Activated CD4-positive, alpha-beta memory T cell treated with anti-CD3 and anti-CD28 coated beads, Interleukin-2, amount 10 ng/mL, durations not matched to agents 7 days and 5 days (primary cell): ENCODE measurements at regions not wholly inside any gene's neighbourhood (a gene's known extent, or its start where the extent isn't known, plus 50 kb on each side); places are given as distances from the start of the nearest gene placed in this dataset.

Experiments used
- CTCF ChIA-PET: fragments of 350-600 bp; sonication (Branson Sonifier 250); formaldehyde crosslinking; loops from one replicate; lab custom pipeline; 2021; ENCODE audit warnings: antibody characterized with exemption, inconsistent platforms; lab: Charles Lee
- POLR2A ChIA-PET: fragments of 350-600 bp; sonication (Branson Sonifier 250); formaldehyde crosslinking; loops from one replicate; lab custom pipeline; 2021; ENCODE audit warnings: antibody characterized with exemption; lab: Charles Lee
- DNase-seq: peaks from one replicate; pipeline ENCODE4 v3.0.0-alpha.2; 2020
- H3K27ac Mint-ChIP-seq: one replicate; pipeline ENCODE4 v1.8.0; 2021; ENCODE audit warnings: mild to moderate bottlenecking, mixed read lengths
- H3K27me3 Mint-ChIP-seq: one replicate; pipeline ENCODE4 v1.8.0; 2021; ENCODE audit warnings: mixed read lengths
- H3K36me3 Mint-ChIP-seq: one replicate; pipeline ENCODE4 v1.8.0; 2021; ENCODE audit warnings: low read depth, mixed read lengths
- H3K4me1 Mint-ChIP-seq: one replicate; pipeline ENCODE4 v1.8.0; 2021; ENCODE audit warnings: mixed read lengths
- H3K4me3 Mint-ChIP-seq: one replicate; pipeline ENCODE4 v1.8.0; 2021; ENCODE audit warnings: mild to moderate bottlenecking, mixed read lengths
- H3K9me3 Mint-ChIP-seq: one replicate; pipeline ENCODE4 v1.8.0; 2021; ENCODE audit warnings: mixed read lengths

GRCh38 chr22:46088541-46089311, 61.6 kb upstream of the PPARA start:
- no peaks in the 10 kb centered on the region for H3K9me3 Mint-ChIP-seq
- H3K36me3 Mint-ChIP-seq, result no peaks in the 10 kb centered on the region
- no peak overlapping the region for H3K27ac Mint-ChIP-seq
- H3K4me3 Mint-ChIP-seq, result no peak overlapping the region
- H3K27me3 Mint-ChIP-seq, result no peaks in the 10 kb centered on the region
- ChIA-PET CTCF (interaction anchor here (1.2 kb wide), 1 partner anchor 28 kb away, joined by 3 read pairs; no protein-coding TSS in a partner anchor), POLR2A (no interaction called here)
- H3K4me1 Mint-ChIP-seq, result peaks cover 10% of the 10 kb centered on the region
- no peak for DNase-seq

DNA sequence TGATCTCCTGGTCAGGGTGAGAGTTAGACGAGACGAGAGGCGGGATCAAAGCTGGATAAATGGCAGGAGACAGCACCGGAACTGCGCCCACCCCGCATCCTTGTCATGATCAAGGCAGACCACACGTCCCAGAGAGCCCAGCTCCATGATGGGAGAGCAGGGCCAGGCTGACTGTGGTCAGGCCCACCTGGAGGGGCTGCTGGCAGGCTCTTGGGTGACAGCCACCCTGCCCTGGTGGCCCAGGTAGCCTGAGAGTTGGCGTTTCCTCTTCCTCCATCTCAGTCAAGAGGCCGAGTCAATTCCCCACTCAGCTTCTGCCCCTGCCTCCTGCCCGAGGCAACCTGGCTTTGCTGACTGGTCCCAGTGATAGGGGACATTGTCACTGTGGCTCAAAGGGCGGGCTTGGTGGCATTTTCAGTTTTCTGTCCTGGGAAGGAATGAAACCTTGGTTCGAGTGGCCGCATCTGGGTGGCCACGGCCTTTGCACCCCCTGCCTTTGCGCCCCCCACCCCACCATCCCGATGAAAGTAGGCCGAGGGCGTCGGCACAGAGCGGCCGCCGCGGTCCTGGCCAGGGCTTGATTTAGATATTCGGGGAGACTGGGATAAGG, 60.8 kb upstream of the PPARA start:
- H3K36me3 Mint-ChIP-seq, result no peaks in the 10 kb centered on the region
- no peaks in the 10 kb centered on the region for H3K27me3 Mint-ChIP-seq
- no peak overlapping the region for H3K4me3 Mint-ChIP-seq
- H3K4me1 Mint-ChIP-seq, result peaks cover 10% of the 10 kb centered on the region
- DNase-seq, result no peak
- ChIA-PET POLR2A (no interaction called here), CTCF (interaction anchor here (1.2 kb wide), 1 partner anchor 27 kb away, joined by 3 read pairs; no protein-coding TSS in a partner anchor)
- no peak overlapping the region for H3K27ac Mint-ChIP-seq
- H3K9me3 Mint-ChIP-seq, result no peaks in the 10 kb centered on the region

DNA sequence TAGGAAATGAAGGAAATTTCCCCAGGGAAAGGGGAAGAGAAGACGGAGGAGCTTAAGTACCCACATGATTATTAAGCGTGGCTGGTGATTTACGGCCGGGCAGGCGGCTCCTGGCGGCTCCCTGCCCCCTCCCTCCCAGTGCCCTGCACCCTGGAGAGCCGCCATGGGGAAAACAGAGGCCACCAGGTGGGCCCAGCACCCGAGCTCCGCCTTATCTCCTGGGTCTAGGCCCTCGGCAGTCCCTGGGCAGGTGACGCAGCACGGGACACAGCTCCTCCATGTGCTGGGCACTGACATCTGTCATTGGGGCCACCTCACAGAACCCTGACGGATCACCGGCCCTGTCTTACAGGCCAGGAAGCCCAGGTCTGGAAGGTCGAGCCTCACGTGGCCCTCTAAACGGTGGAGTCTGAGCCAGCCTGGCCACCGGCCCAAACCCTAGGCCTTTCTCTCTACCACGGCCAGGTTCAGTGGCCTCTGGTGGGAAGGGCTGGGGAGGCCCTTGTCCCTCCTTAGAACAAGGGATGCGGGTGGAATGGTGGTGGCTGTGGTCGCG, 60.2 kb upstream of the PPARA start:
- Mint-ChIP-seq H3K9me3 (no peaks in the 10 kb centered on the region), H3K4me3 (no peak overlapping the region), H3K4me1 (peaks cover 10% of the 10 kb centered on the region), H3K36me3 (no peaks in the 10 kb centered on the region), H3K27ac (no peak overlapping the region), H3K27me3 (no peaks in the 10 kb centered on the region)
- ChIA-PET POLR2A (no interaction called here), CTCF (no interaction called here)
- DNase-seq, result no peak

GRCh38 chr22:46090631-46091201, 59.6 kb upstream of the PPARA start:
- Mint-ChIP-seq H3K4me3 (no peak overlapping the region), H3K9me3 (no peaks in the 10 kb centered on the region), H3K27ac (no peak overlapping the region), H3K4me1 (peaks cover 10% of the 10 kb centered on the region), H3K27me3 (no peaks in the 10 kb centered on the region), H3K36me3 (no peaks in the 10 kb centered on the region)
- no peak for DNase-seq
- ChIA-PET POLR2A (no interaction called here), CTCF (no interaction called here)

GRCh38 chr22:46091277-46091977, 58.9 kb upstream of the PPARA start:
- Mint-ChIP-seq H3K36me3 (no peaks in the 10 kb centered on the region), H3K4me3 (no peak overlapping the region), H3K27ac (no peak overlapping the region), H3K27me3 (no peaks in the 10 kb centered on the region), H3K9me3 (no peaks in the 10 kb centered on the region), H3K4me1 (peaks cover 10% of the 10 kb centered on the region)
- ChIA-PET CTCF (interaction anchor here (0.9 kb wide), 1 partner anchor 85 kb away, joined by 4 read pairs; no protein-coding TSS in a partner anchor), POLR2A (no interaction called here)
- DNase-seq, result no peak

DNA sequence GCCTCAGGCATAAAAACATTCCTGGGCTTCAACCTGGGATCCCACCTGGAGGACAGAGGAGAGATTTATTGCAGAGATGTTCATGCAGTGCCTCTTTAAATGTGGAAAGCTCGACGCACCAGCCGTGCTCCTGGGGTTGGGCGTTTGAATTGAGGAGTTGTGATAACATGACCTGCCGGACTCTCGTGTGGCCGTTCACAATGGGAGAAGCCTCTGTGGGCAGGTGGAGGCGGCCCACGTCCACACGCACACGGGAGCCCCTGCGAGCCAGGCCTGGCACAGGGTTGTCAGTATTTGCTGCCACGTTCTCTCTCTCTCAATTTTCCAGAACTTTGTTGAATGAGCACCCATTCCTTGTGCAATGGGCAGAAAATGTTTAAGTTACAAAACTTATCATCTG, 58.3 kb upstream of the PPARA start:
- Mint-ChIP-seq H3K36me3 (no peaks in the 10 kb centered on the region), H3K4me3 (no peak overlapping the region), H3K27ac (no peak overlapping the region), H3K9me3 (no peaks in the 10 kb centered on the region), H3K4me1 (peaks cover 10% of the 10 kb centered on the region), H3K27me3 (no peaks in the 10 kb centered on the region)
- DNase-seq, result no peak
- ChIA-PET CTCF (interaction anchor here (0.9 kb wide), 1 partner anchor 86 kb away, joined by 4 read pairs; no protein-coding TSS in a partner anchor), POLR2A (no interaction called here)

DNA sequence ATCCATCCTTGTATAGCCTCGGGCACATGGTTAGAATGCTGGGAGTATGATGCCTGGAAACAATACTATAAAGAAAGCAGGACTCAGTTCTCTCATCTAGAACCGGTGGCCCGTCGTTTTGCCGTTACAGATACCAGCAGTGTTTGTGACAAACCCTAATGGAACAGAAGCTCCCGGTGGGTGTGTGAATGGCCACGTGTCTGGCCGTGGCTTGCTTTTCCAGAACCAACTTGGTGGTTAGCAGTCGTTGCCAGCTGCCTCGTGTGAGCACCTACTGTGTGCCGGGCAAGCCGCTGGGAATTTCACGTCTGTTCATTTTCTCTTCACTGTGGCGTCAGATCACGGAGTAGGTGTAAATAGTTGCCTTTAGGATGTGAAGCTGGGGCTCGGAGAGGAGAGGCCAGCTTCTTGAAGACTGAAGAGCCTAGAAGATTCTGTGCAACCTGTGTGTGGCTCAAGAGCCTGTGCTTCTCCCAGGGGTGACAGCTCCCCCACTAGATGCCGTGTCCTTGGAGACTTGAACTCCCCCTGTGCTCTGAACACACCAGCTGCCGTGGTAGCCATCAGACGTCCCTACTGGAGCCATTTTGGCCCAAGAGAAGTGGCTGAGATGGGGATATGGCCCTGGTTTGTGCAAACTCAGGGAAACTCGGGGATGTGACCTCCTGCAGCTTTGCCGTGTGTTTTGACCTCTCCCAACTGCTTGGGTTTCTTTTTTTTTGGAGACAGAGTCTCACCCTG, 57.5 kb upstream of the PPARA start:
- no peak for DNase-seq
- Mint-ChIP-seq H3K9me3 (no peaks in the 10 kb centered on the region), H3K27ac (no peak overlapping the region), H3K4me1 (peaks cover 10% of the 10 kb centered on the region), H3K4me3 (no peak overlapping the region), H3K27me3 (no peaks in the 10 kb centered on the region), H3K36me3 (no peaks in the 10 kb centered on the region)
- ChIA-PET CTCF (no interaction called here), POLR2A (no interaction called here)

DNA sequence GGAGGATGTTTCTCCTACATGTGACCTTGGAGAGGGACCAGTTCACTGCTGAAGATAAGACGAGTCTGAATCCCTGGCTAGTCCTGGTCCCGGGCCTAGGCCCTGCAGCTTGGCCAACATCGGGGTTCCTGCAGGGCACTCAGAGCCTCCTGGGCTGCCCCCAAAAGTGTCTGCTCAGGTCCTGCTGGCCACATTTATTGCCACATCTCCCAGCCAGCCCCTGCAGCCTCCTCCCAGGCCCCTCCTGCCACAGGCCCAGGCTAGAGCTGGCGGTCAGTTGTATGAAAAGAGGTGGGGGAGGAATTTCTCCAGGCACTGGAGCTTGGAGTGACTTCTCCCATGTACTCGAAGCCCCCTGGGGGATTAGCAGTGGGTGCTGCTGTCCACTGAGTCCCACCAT, 56.5 kb upstream of the PPARA start:
- Mint-ChIP-seq H3K4me3 (no peak overlapping the region), H3K27me3 (no peaks in the 10 kb centered on the region), H3K36me3 (no peaks in the 10 kb centered on the region), H3K27ac (no peak overlapping the region), H3K4me1 (peaks cover 10% of the 10 kb centered on the region), H3K9me3 (no peaks in the 10 kb centered on the region)
- ChIA-PET CTCF (interaction anchor here (1.1 to 1.6 kb wide), 2 partner anchors 23 to 88 kb away, joined by 3 to 5 read pairs; no protein-coding TSS in a partner anchor), POLR2A (no interaction called here)
- DNase-seq, result no peak

DNA sequence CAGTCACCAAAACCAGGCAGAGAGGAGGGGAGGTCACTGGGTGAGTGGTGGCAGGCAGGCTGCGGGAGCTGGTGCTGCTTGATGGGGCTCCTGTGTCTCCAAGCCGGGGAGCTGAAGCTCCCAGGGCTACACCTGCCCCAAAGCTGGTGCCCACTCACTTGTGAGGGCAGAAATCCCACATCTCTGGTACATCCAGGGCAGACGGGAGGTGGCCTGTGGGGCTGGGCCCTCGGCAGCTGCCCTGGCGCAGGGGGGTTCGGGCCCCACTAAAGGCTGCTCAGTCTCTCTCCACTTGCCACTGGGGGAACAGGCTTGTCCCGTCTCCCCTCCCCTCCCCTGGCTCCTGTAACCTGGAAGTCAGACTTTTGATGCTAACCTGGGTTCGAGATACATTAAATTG, 55.6 kb upstream of the PPARA start:
- H3K4me3 Mint-ChIP-seq, result no peak overlapping the region
- H3K27ac Mint-ChIP-seq, result no peak overlapping the region
- CTCF ChIA-PET, result interaction anchor here (1.1 to 1.6 kb wide), 2 partner anchors 22 to 89 kb away, joined by 3 to 5 read pairs; no protein-coding TSS in a partner anchor
- no peaks in the 10 kb centered on the region for H3K27me3 Mint-ChIP-seq
- no peaks in the 10 kb centered on the region for H3K36me3 Mint-ChIP-seq
- POLR2A ChIA-PET, result no interaction called here
- H3K9me3 Mint-ChIP-seq, result no peaks in the 10 kb centered on the region
- no peak for DNase-seq
- H3K4me1 Mint-ChIP-seq, result peaks cover 10% of the 10 kb centered on the region

DNA sequence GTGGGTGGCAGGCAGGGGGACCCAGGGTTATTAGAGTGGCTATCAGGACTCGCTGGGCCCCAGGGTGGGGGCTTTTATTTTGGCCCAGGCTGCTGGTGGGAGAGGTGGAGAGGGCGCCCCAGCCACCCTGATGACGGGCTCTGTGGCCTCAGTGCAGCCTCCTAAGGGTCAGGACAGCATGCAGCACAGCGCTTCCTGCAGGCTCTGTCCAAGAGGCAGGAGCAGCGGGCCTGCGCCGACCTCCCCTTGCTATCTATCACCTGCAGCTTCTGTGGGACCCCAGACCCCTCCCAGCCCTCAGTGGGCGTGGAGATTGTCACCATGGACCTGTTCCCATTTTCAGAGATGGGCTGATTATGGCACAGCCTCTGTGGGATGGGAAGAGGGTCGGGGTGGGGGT, 54.3 kb upstream of the PPARA start:
- CTCF ChIA-PET, result no interaction called here
- H3K4me3 Mint-ChIP-seq, result no peak overlapping the region
- no peak overlapping the region for H3K27ac Mint-ChIP-seq
- DNase-seq, result no peak
- no peaks in the 10 kb centered on the region for H3K27me3 Mint-ChIP-seq
- POLR2A ChIA-PET, result no interaction called here
- H3K4me1 Mint-ChIP-seq, result peaks cover 5% of the 10 kb centered on the region
- H3K9me3 Mint-ChIP-seq, result no peaks in the 10 kb centered on the region
- no peaks in the 10 kb centered on the region for H3K36me3 Mint-ChIP-seq

DNA sequence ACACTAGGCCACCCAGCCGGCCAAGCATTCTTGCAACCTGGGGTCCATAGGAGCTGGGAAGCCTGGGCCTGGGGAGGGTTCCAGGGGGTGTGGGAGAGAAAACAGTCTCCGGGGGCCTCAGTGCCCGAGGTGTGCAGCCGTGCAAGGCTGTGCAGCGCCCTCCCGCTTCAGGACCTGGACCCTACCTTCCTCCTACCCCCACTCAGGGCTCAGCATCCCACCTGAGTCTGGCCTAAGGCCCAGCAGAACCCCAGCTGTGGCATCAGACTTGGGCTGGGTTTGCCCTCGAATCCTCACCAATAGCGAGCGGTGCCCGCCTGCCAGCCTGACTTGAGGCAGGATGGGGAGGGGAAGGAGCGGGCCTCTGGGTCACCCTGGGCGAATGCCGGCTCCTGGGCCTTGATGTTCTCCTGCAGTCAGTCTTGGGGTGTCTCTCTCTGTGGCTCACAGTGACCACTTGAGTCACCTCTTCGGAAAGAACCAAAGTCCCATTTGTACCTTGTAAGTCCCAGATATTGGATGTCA, 53.6 kb upstream of the PPARA start:
- CTCF ChIA-PET, result no interaction called here
- H3K4me3 Mint-ChIP-seq, result no peak overlapping the region
- H3K9me3 Mint-ChIP-seq, result no peaks in the 10 kb centered on the region
- H3K4me1 Mint-ChIP-seq, result peaks cover 3% of the 10 kb centered on the region
- no peaks in the 10 kb centered on the region for H3K27me3 Mint-ChIP-seq
- H3K27ac Mint-ChIP-seq, result no peak overlapping the region
- POLR2A ChIA-PET, result no interaction called here
- no peaks in the 10 kb centered on the region for H3K36me3 Mint-ChIP-seq
- no peak for DNase-seq

DNA sequence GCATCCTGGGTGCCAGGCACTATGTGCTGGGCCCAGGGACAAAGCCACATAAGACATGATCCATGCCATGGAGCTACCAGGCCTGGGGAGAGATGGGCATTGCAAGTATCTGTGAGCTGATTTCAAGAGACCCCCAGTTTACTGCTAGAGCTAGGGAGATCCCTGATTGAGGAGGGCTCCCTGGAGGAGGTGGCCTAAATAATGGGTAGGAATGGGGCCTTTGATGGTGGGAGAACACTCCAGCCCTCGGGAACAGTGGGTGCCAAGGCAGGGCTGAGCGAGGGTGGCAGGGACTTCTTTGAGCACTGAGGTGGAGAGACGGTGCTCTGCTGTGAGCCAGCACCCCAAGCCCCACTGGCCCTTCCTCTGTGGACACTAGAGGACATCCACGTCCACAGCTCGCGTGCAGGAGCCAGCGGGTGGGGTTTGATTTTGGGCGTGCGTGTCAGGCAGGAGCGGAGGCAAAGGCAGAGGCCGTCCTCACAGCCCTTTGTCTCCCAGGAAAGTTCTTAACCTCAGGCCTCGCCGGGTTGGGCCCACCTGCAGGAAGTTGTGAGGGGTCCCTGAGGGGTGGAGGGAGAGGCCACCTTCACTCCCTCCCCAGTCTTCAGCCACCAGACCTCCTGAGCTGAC, 52.9 kb upstream of the PPARA start:
- Mint-ChIP-seq H3K27me3 (no peaks in the 10 kb centered on the region), H3K4me1 (no peaks in the 10 kb centered on the region), H3K36me3 (no peaks in the 10 kb centered on the region), H3K9me3 (no peaks in the 10 kb centered on the region), H3K27ac (no peak overlapping the region), H3K4me3 (no peak overlapping the region)
- no peak for DNase-seq
- CTCF ChIA-PET, result no interaction called here
- POLR2A ChIA-PET, result no interaction called here
